ENCODE measurements at regions not wholly inside any gene's neighbourhood (a gene's known extent, or its start where the extent isn't known, plus 50 kb on each side); places are given as distances from the start of the nearest gene placed in this dataset.

DNA sequence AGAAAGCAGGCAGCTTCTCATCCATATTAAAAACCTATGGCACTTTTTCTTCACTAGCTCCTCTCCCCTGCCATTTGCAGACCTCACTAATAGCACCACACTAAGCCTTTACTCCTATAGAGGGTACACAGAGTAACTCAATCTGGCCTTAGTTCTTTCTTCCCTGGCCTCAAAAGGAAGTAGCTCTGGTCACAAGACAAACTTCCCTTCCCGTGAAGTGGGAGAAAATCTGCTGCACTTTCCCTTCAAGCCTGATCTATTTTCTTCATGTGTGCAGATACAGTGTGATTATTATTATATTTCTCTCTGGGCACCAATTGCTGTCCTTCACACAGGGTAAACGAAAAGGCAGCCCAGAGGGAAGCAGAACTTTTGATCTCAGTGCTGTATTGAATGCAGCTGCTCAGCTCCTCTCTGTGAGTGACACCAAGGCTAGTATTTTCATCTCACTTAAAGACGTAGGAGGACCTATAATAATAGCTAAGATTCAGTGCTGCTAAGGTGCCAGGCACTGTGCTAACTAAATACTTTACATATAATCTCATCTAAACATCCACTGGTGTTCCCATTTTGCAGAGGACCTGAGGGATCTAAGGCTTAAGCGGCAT is 61.9 kb upstream of the RASGRP1 start:
- TF ChIP-seq, protein P1, sequence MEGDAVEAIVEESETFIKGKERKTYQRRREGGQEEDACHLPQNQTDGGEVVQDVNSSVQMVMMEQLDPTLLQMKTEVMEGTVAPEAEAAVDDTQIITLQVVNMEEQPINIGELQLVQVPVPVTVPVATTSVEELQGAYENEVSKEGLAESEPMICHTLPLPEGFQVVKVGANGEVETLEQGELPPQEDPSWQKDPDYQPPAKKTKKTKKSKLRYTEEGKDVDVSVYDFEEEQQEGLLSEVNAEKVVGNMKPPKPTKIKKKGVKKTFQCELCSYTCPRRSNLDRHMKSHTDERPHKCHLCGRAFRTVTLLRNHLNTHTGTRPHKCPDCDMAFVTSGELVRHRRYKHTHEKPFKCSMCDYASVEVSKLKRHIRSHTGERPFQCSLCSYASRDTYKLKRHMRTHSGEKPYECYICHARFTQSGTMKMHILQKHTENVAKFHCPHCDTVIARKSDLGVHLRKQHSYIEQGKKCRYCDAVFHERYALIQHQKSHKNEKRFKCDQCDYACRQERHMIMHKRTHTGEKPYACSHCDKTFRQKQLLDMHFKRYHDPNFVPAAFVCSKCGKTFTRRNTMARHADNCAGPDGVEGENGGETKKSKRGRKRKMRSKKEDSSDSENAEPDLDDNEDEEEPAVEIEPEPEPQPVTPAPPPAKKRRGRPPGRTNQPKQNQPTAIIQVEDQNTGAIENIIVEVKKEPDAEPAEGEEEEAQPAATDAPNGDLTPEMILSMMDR (IDR thresholded peaks at IDR 0.05; ENCODE audit: insufficient read depth, low read depth, low read length) = no peak
- TF ChIP-seq EZH2 (IDR thresholded peaks at IDR 0.05; ENCODE audit: insufficient read depth, low read length) = no peak
